RWPE1 (cell line): ENCODE measurements at regions not wholly inside any gene's neighbourhood (a gene's known extent, or its start where the extent isn't known, plus 50 kb on each side); places are given as distances from the start of the nearest gene placed in this dataset.

Experiments used
- CTCF ChIA-PET: fragments of 350-600 bp; sonication (Branson Sonifier 250); formaldehyde crosslinking; extraction: SDS; loops from one replicate; lab custom pipeline; 2021; lab: Yijun Ruan, JAX
- POLR2A ChIA-PET: fragments of 400-600 bp; formaldehyde crosslinking; extraction: SDS; loops from one replicate; lab custom pipeline; 2020; ENCODE audit warnings: antibody characterized with exemption; ENCODE audit not compliant: low non-redundant PET; lab: Yijun Ruan, JAX
- DNase-seq: peaks from one replicate; pipeline ENCODE4 v3.0.0; 2012; ENCODE audit warnings: low spot score
- H3K27ac ChIP-seq: fragments of 450-650 bp; 2 replicates; pipeline ENCODE4 v1.5.1; 2017
- TF ChIP-seq, protein P1 (sequence below): fragments of 450-650 bp; conservative IDR thresholded peaks from 2 replicates; pipeline ENCODE4 v1.5.1; 2017; ENCODE audit warnings: low read depth, mild to moderate bottlenecking

DNA sequence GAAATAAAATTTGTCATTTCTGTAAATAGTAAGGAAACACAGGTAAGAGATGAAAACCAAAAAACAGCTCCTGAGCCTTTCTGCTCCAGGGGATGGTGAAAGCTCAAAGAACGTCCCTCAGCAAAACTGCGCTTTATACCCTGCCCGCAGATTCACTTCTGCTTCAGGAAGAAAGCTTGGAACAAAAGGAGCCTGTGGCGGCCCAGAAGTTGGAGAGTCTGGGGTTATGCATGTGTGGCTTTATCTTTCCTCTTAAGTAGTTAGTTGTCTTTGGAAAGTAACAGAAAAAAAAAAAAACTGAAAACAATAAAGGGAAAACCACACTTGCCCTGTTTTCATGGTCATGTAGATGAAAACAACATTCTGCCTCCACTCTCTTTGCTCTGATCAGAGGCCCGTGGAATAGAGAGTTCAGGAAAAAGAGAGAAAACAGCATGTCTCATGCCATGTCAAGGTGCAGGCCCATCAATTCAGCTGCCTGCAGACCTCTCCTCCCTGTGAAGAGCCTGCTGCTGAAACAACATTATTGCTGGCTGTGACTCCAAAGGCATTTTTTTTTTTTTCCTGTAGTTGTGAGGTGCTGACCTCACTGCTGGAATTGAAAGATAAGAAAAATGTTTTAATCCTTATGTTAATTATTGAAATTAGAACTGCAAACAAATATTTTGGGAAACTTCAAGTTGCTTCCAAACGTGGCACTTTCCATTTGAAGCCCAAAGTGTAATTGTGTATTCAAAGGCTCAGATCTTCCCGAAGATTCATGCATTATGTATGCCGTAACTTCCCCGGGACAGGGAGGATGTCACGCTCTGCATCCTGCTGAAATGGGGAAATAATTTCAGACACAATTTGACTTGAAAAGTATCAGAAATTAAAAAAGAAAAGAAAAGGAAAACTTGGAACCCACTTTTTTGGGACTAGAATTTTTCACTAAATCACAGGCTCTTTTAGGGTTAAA lies 108.4 kb upstream of the ZNF385D start:
- CTCF ChIA-PET = no interaction called here
- DNase-seq = no peak
- H3K27ac ChIP-seq = no peak overlapping the region
- TF ChIP-seq, protein P1, sequence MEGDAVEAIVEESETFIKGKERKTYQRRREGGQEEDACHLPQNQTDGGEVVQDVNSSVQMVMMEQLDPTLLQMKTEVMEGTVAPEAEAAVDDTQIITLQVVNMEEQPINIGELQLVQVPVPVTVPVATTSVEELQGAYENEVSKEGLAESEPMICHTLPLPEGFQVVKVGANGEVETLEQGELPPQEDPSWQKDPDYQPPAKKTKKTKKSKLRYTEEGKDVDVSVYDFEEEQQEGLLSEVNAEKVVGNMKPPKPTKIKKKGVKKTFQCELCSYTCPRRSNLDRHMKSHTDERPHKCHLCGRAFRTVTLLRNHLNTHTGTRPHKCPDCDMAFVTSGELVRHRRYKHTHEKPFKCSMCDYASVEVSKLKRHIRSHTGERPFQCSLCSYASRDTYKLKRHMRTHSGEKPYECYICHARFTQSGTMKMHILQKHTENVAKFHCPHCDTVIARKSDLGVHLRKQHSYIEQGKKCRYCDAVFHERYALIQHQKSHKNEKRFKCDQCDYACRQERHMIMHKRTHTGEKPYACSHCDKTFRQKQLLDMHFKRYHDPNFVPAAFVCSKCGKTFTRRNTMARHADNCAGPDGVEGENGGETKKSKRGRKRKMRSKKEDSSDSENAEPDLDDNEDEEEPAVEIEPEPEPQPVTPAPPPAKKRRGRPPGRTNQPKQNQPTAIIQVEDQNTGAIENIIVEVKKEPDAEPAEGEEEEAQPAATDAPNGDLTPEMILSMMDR = no peak
- POLR2A ChIA-PET = no interaction called here

- no peak for DNase-seq
- no peak overlapping the region for H3K27ac ChIP-seq
- CTCF ChIA-PET = no interaction called here
- TF ChIP-seq, protein P1 = no peak
- POLR2A ChIA-PET = no interaction called here
These were observed 109.1 kb upstream of the ZNF385D start for GRCh38 chr3:21860082-21860475.

DNA sequence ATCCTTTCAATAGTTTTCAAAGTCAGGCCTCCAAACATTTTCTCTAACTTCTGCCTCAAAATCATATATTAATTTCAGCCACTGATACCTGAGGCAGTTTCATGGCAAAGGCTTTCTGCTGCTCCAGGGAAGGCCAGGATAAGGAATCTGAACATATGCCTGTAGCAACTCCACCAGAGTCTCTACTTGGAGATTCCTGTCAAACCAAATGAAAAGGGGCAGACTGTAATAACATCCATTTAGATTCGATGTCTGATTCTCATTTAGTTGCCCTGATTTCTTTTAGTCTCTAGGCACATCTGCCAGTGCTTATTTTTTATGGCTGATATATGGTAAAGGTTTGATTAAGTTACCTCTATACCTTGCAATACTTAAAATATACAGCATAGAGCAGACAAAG lies 109.6 kb upstream of the ZNF385D start:
- POLR2A ChIA-PET = no interaction called here

GRCh38 chr3:21876782-21877181 lies 125.8 kb upstream of the ZNF385D start:
- H3K27ac ChIP-seq = no peak overlapping the region
- ChIA-PET CTCF (no interaction called here), POLR2A (no interaction called here)
- TF ChIP-seq, protein P1 = no peak
- no peak for DNase-seq

More for the DNA sequence above, 109.6 kb upstream of the ZNF385D start:
- no peak for DNase-seq
- TF ChIP-seq, protein P1 = no peak
- H3K27ac ChIP-seq = no peak overlapping the region
- CTCF ChIA-PET = no interaction called here

- no peak overlapping the region for H3K27ac ChIP-seq
- CTCF ChIA-PET = no interaction called here
- POLR2A ChIA-PET = no interaction called here
- TF ChIP-seq, protein P1 = no peak
- no peak for DNase-seq
These were observed 126.3 kb upstream of the ZNF385D start for GRCh38 chr3:21877214-21877754.

GRCh38 chr3:21879184-21879886 lies 128.3 kb upstream of the ZNF385D start:
- DNase-seq = no peak
- ChIA-PET CTCF (no interaction called here), POLR2A (no interaction called here)
- TF ChIP-seq, protein P1 = no peak
- H3K27ac ChIP-seq = no peak overlapping the region
